HEK293 (cell line): ENCODE measurements at regions not wholly inside any gene's neighbourhood (a gene's known extent, or its start where the extent isn't known, plus 50 kb on each side); places are given as distances from the start of the nearest gene placed in this dataset.

Source experiments
- CTCF ChIA-PET: fragments of 350-600 bp; formaldehyde crosslinking; extraction: SDS; loops from one replicate; lab custom pipeline; 2021; ENCODE audit warnings: antibody characterized with exemption; lab: Yijun Ruan, JAX
- POLR2A ChIA-PET: fragments of 300-600 bp; formaldehyde crosslinking; extraction: SDS; loops from one replicate; lab custom pipeline; 2020; ENCODE audit warnings: antibody characterized with exemption, inconsistent platforms; lab: Yijun Ruan, JAX
- H3K27ac ChIP-seq: fragments of 200-500 bp; sonication (Bioruptor generic); 2 replicates; pipeline ENCODE4 v1.5.1; 2014; ENCODE audit warnings: low read depth, low read length, control low read depth, inconsistent platforms; ENCODE audit errors: extremely low read depth
- H3K36me3 ChIP-seq, 2 experiments: fragments of 200-500 bp in 1 of 2; sonication (Bioruptor generic) in 1 of 2; 1 replicate in 1 of 2; 2 replicates in 1 of 2; pipeline ENCODE4 v1.5.1; 2014 to 2017; ENCODE audit warnings: inconsistent platforms in 2 of 2, low read length in 2 of 2; ENCODE audit not compliant: control insufficient read depth in 2 of 2, insufficient read depth in 1 of 2
- H3K4me1 ChIP-seq: fragments of 200-500 bp; sonication (Bioruptor generic); 2 replicates; pipeline ENCODE4 v1.5.1; 2014; ENCODE audit warnings: mild to moderate bottlenecking, low read length, inconsistent platforms; ENCODE audit not compliant: control insufficient read depth, insufficient read depth
- H3K4me3 ChIP-seq: 2 replicates; pipeline ENCODE4 v1.5.1; 2011; ENCODE audit warnings: low read depth, mild to moderate bottlenecking, control low read depth, low read length, moderate library complexity
- H3K9me3 ChIP-seq: fragments of 200-500 bp; sonication (Bioruptor generic); 2 replicates; pipeline ENCODE4 v1.5.1; 2014; ENCODE audit warnings: low read depth, low read length, inconsistent platforms; ENCODE audit not compliant: control insufficient read depth, insufficient read depth
- BCL11A ChIP-seq: fragments of 450-650 bp; formaldehyde crosslinking; IDR thresholded peaks from 2 replicates; pipeline ENCODE4 v1.5.1; 2016; ENCODE audit warnings: low read depth, missing biosample characterization, missing genetic modification characterization
- HOXC10 ChIP-seq: sonication (generic); formaldehyde crosslinking; IDR thresholded peaks from 2 replicates; pipeline ENCODE4 v1.8.1; 2023; ENCODE audit warnings: mild to moderate bottlenecking, missing genetic modification reagents
- HOXD13 ChIP-seq: sonication (generic); formaldehyde crosslinking; IDR thresholded peaks from 2 replicates; pipeline ENCODE4 v1.8.0; 2022; ENCODE audit warnings: missing genetic modification reagents, borderline replicate concordance
- KLF8 ChIP-seq: fragments of 450-650 bp; formaldehyde crosslinking; IDR thresholded peaks from 2 replicates; pipeline ENCODE4 v1.5.1; 2016; ENCODE audit warnings: missing biosample characterization, missing genetic modification characterization
- OVOL3 ChIP-seq: fragments of 450-650 bp; formaldehyde crosslinking; IDR thresholded peaks from 2 replicates; pipeline ENCODE4 v1.5.1; 2016; ENCODE audit warnings: missing biosample characterization, missing genetic modification characterization
- YY1 ChIP-seq: fragments of 450-650 bp; formaldehyde crosslinking; IDR thresholded peaks from 2 replicates; pipeline ENCODE4 v1.5.1; 2018; ENCODE audit warnings: missing biosample characterization, missing genetic modification characterization
- ZBTB17 ChIP-seq: fragments of 450-650 bp; formaldehyde crosslinking; IDR thresholded peaks from 2 replicates; pipeline ENCODE4 v1.5.1; 2016; ENCODE audit warnings: missing biosample characterization, missing genetic modification characterization
- ZEB2 ChIP-seq: fragments of 450-650 bp; formaldehyde crosslinking; IDR thresholded peaks from 2 replicates; pipeline ENCODE4 v1.5.1; 2016; ENCODE audit warnings: missing biosample characterization, missing genetic modification characterization
- ZFHX2 ChIP-seq: fragments of 450-650 bp; formaldehyde crosslinking; conservative IDR thresholded peaks from 2 replicates; pipeline ENCODE4 v1.5.1; 2016; ENCODE audit warnings: missing biosample characterization, missing genetic modification characterization
- ZIC2 ChIP-seq: fragments of 450-650 bp; formaldehyde crosslinking; IDR thresholded peaks from 2 replicates; pipeline ENCODE4 v1.5.1; 2016; ENCODE audit warnings: missing biosample characterization, missing genetic modification characterization
- ZNF10 ChIP-seq: fragments of 450-650 bp; formaldehyde crosslinking; IDR thresholded peaks from 2 replicates; pipeline ENCODE4 v1.5.1; 2017; ENCODE audit warnings: missing biosample characterization, missing genetic modification characterization
- ZNF354C ChIP-seq: fragments of 450-650 bp; formaldehyde crosslinking; IDR thresholded peaks from 2 replicates; pipeline ENCODE4 v1.5.1; 2016; ENCODE audit warnings: missing biosample characterization, missing genetic modification characterization, low read depth, borderline replicate concordance
- ZNF366 ChIP-seq: fragments of 450-650 bp; formaldehyde crosslinking; conservative IDR thresholded peaks from 2 replicates; pipeline ENCODE4 v1.5.1; 2016; ENCODE audit warnings: missing biosample characterization, missing genetic modification characterization
- TF ChIP-seq, protein P1 (sequence below): fragments of 450-650 bp; formaldehyde crosslinking; IDR thresholded peaks from 2 replicates; pipeline ENCODE4 v1.5.1; 2016; ENCODE audit warnings: missing biosample characterization, missing genetic modification characterization
- TF ChIP-seq, protein P2 (sequence below): fragments of 450-650 bp; formaldehyde crosslinking; IDR thresholded peaks from 2 replicates; pipeline ENCODE4 v1.5.1; 2016; ENCODE audit warnings: missing biosample characterization, missing genetic modification characterization
- TF ChIP-seq, protein P3 (sequence below): fragments of 450-650 bp; formaldehyde crosslinking; IDR thresholded peaks from 2 replicates; pipeline ENCODE4; 2016; ENCODE audit warnings: missing biosample characterization, missing genetic modification characterization

DNA sequence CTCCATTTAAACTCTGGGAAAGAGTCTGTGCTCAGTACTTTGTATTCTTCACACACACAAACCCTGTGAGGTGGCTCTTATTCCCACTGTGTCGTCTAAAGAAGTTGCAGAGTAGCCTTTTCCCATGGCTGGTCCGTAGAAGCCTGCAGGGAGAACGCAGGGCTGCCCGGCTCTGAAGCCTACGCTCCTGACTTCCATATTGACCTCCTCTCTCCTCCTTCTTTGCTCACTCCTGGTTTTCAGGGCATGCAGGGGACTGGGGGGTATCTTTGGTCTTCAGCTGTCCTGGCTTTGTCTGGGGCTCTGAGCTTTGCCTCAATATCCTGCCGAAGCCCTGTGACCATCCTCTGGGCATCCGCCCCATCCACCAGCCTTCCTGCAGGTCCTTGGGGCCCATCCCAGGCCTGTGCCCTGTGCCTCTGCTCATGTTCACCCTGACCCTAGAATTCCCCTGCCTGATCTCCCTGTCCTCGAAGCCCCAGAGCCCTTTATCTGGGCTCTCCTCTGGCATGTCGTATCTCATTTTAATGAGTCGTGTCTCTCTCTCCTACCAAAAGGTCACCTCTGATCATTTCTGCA lies 83.8 kb upstream of the FSTL4 start:
- POLR2A ChIA-PET, result no interaction called here

DNA sequence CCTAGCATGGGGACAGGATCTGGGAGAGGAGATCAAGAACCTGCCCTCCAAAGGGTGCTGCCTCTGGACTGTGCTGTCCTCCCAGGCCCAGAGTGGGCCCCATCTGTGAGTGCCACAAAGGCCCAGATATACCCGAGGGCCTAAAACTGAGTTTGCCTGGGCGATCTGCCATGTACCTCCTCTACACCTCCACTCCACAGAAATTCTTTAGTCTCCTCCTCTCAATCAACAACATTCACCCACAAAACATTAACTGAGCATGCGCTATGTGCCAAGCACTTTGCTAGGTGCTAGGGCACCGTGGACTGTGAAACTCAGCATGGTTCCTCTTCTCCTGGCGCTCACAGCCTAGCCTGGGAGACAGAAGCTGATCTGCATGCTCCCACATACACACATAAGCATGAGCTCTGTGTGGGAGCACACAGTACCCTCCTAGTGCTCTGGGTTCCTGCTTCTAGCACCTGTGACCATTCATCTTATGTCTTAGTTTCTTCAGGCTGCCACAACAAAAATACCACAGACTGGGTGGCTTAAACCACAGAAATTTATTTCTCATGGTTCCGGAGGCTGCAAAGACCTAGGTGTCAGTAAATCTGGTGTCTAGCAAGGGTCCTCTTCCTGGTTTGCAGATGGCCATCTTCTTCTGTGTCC lies 82.0 kb upstream of the FSTL4 start:
- Histone ChIP-seq H3K36me3 (no peaks in the 10 kb centered on the region), H3K4me1 (no peaks in the 10 kb centered on the region), H3K9me3 (no peaks in the 10 kb centered on the region), H3K4me3 (no peak overlapping the region), H3K27ac (no peak overlapping the region)
- ChIA-PET CTCF (no interaction called here), POLR2A (no interaction called here)
- TF ChIP-seq BCL11A (tag by site-specific recombination) (no peak), ZBTB17 (tag by site-specific recombination) (no peak)

More for the DNA sequence above, 83.8 kb upstream of the FSTL4 start:
- CTCF ChIA-PET, result no interaction called here
- Histone ChIP-seq H3K4me1 (no peaks in the 10 kb centered on the region), H3K27ac (no peak overlapping the region), H3K36me3 (no peaks in the 10 kb centered on the region), H3K9me3 (no peaks in the 10 kb centered on the region), H3K4me3 (no peak overlapping the region)
- TF ChIP-seq OVOL3 (tag by site-specific recombination), result no peak

DNA sequence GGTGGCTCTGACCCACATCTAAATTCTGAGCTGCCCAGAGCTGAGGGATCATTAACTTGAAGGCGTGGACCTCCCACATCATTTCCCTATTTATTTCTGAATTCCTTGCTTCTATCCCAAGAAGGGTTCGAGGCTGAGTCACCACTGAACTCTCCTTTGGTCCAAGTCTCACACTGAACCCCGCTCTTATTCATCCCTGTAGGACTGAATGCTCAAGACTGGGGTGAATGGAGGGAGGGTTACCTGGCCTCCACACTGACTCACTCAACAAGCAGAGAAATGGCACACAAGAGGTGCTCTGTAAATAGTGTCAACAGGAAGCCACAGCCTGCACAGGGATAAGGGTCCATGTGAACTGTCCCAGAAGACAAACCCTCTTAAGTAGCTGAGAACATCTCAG lies 79.1 kb upstream of the FSTL4 start:
- no peak overlapping the region for H3K27ac ChIP-seq
- 0 out of 2 replicates have a peak, but pooled peaks have one; percentile 7 for TF ChIP-seq ZFHX2 (tag by site-specific recombination)
- TF ChIP-seq ZNF366 (tag by site-specific recombination), result no peak
- TF ChIP-seq, all 188 proteins: peak for 1
- no peaks in the 10 kb centered on the region for H3K4me1 ChIP-seq
- H3K4me3 ChIP-seq, result no peak overlapping the region
- H3K36me3 ChIP-seq, result no peaks in the 10 kb centered on the region
- ChIA-PET CTCF (no interaction called here), POLR2A (no interaction called here)
- H3K9me3 ChIP-seq, result no peaks in the 10 kb centered on the region

DNA sequence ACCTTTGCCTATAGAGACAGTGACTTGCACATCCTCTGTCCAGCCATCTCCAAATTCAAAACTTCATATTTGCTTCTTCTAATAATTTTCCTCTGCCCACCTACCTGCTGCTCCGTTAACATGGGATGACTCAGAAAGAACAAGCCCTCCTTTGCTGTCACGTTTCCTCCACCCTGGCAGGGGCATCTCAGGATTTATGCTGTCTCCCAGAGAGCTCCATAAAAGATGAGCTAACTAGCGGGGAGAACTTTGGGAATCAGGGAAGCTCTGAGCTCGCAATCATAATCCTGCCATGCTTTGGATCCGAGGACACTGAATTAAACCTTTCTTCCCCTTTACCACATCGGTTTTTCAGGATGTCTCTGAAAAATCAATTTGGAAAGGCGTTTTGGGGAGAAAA lies 78.4 kb upstream of the FSTL4 start:
- Histone ChIP-seq H3K9me3 (no peaks in the 10 kb centered on the region), H3K4me1 (no peaks in the 10 kb centered on the region), H3K4me3 (no peak overlapping the region), H3K36me3 (no peaks in the 10 kb centered on the region), H3K27ac (no peak overlapping the region)
- ChIA-PET POLR2A (no interaction called here), CTCF (no interaction called here)
- TF ChIP-seq, protein P1, sequence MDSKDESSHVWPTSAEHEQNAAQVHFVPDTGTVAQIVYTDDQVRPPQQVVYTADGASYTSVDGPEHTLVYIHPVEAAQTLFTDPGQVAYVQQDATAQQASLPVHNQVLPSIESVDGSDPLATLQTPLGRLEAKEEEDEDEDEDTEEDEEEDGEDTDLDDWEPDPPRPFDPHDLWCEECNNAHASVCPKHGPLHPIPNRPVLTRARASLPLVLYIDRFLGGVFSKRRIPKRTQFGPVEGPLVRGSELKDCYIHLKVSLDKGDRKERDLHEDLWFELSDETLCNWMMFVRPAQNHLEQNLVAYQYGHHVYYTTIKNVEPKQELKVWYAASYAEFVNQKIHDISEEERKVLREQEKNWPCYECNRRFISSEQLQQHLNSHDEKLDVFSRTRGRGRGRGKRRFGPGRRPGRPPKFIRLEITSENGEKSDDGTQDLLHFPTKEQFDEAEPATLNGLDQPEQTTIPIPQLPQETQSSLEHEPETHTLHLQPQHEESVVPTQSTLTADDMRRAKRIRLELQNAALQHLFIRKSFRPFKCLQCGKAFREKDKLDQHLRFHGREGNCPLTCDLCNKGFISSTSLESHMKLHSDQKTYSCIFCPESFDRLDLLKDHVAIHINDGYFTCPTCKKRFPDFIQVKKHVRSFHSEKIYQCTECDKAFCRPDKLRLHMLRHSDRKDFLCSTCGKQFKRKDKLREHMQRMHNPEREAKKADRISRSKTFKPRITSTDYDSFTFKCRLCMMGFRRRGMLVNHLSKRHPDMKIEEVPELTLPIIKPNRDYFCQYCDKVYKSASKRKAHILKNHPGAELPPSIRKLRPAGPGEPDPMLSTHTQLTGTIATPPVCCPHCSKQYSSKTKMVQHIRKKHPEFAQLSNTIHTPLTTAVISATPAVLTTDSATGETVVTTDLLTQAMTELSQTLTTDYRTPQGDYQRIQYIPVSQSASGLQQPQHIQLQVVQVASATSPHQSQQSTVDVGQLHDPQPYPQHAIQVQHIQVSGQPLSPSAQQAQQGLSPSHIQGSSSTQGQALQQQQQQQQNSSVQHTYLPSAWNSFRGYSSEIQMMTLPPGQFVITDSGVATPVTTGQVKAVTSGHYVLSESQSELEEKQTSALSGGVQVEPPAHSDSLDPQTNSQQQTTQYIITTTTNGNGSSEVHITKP, result no peak
- TF ChIP-seq, protein P2, sequence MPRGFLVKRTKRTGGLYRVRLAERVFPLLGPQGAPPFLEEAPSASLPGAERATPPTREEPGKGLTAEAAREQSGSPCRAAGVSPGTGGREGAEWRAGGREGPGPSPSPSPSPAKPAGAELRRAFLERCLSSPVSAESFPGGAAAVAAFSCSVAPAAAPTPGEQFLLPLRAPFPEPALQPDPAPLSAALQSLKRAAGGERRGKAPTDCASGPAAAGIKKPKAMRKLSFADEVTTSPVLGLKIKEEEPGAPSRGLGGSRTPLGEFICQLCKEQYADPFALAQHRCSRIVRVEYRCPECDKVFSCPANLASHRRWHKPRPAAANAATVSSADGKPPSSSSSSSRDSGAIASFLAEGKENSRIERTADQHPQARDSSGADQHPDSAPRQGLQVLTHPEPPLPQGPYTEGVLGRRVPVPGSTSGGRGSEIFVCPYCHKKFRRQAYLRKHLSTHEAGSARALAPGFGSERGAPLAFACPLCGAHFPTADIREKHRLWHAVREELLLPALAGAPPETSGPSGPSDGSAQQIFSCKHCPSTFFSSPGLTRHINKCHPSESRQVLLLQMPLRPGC (tag by site-specific recombination), result no peak
- no peak for TF ChIP-seq ZNF10 (tag by site-specific recombination)
- no peak for TF ChIP-seq ZEB2 (tag by site-specific recombination)
- no peak for TF ChIP-seq HOXC10 (CRISPR knock-in tag)
- TF ChIP-seq YY1 (tag by site-specific recombination), result no peak
- TF ChIP-seq ZIC2 (tag by site-specific recombination), result no peak
- TF ChIP-seq, protein P3, sequence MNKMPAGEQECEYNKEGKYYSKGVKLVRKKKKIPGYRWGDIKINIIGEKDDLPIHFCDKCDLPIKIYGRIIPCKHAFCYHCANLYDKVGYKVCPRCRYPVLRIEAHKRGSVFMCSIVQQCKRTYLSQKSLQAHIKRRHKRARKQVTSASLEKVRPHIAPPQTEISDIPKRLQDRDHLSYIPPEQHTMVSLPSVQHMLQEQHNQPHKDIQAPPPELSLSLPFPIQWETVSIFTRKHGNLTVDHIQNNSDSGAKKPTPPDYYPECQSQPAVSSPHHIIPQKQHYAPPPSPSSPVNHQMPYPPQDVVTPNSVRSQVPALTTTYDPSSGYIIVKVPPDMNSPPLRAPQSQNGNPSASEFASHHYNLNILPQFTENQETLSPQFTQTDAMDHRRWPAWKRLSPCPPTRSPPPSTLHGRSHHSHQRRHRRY (tag by site-specific recombination), result no peak
- TF ChIP-seq KLF8 (tag by site-specific recombination), result no peak
- TF ChIP-seq HOXD13 (CRISPR knock-in tag), result no peak
- no peak for TF ChIP-seq ZNF354C (tag by site-specific recombination)
